Ovary (tissue), 3 donors: ENCODE measurements at regions not wholly inside any gene's neighbourhood (a gene's known extent, or its start where the extent isn't known, plus 50 kb on each side); places are given as distances from the start of the nearest gene placed in this dataset.

ENCODE experiments used
- CTCF ChIP-seq, 3 donors: fragments of 450-650 bp in 2 of 3; fragments of 200-600 bp in 1 of 3; IDR thresholded peaks; one replicate each; pipeline versions ENCODE4 v1.5.1 to v1.8.0; 2016 to 2022; ENCODE audit warnings: antibody characterized with exemption in 3 of 3, mild to moderate bottlenecking in 1 of 3
- EP300 ChIP-seq: sonication (generic); formaldehyde crosslinking; IDR thresholded peaks from one replicate; pipeline ENCODE4 v1.6.1; 2017; ENCODE audit warnings: antibody characterized with exemption
- donor health status: DM: no; HTN: no; CAD: no.

GRCh38 chr4:165779950-165780670 is 92.9 kb upstream of the TLL1 start:
- no peak for TF ChIP-seq CTCF (IDR thresholded peaks at IDR 0.05)
- no peak for TF ChIP-seq EP300
